HEK293 (cell line): ENCODE measurements at regions not wholly inside any gene's neighbourhood (a gene's known extent, or its start where the extent isn't known, plus 50 kb on each side); places are given as distances from the start of the nearest gene placed in this dataset.

Experiments
- CTCF ChIA-PET: fragments of 350-600 bp; formaldehyde crosslinking; extraction: SDS; loops from one replicate; lab custom pipeline; 2021; ENCODE audit warnings: antibody characterized with exemption; lab: Yijun Ruan, JAX
- POLR2A ChIA-PET: fragments of 300-600 bp; formaldehyde crosslinking; extraction: SDS; loops from one replicate; lab custom pipeline; 2020; ENCODE audit warnings: antibody characterized with exemption, inconsistent platforms; lab: Yijun Ruan, JAX
- H3K27ac ChIP-seq: fragments of 200-500 bp; sonication (Bioruptor generic); 2 replicates; pipeline ENCODE4 v1.5.1; 2014; ENCODE audit warnings: low read depth, low read length, control low read depth, inconsistent platforms; ENCODE audit errors: extremely low read depth
- H3K36me3 ChIP-seq, 2 experiments: fragments of 200-500 bp in 1 of 2; sonication (Bioruptor generic) in 1 of 2; 1 replicate in 1 of 2; 2 replicates in 1 of 2; pipeline ENCODE4 v1.5.1; 2014 to 2017; ENCODE audit warnings: inconsistent platforms in 2 of 2, low read length in 2 of 2; ENCODE audit not compliant: control insufficient read depth in 2 of 2, insufficient read depth in 1 of 2
- H3K4me1 ChIP-seq: fragments of 200-500 bp; sonication (Bioruptor generic); 2 replicates; pipeline ENCODE4 v1.5.1; 2014; ENCODE audit warnings: mild to moderate bottlenecking, low read length, inconsistent platforms; ENCODE audit not compliant: control insufficient read depth, insufficient read depth
- H3K4me3 ChIP-seq: 2 replicates; pipeline ENCODE4 v1.5.1; 2011; ENCODE audit warnings: low read depth, mild to moderate bottlenecking, control low read depth, low read length, moderate library complexity
- H3K9me3 ChIP-seq: fragments of 200-500 bp; sonication (Bioruptor generic); 2 replicates; pipeline ENCODE4 v1.5.1; 2014; ENCODE audit warnings: low read depth, low read length, inconsistent platforms; ENCODE audit not compliant: control insufficient read depth, insufficient read depth
- GLI2 ChIP-seq: fragments of 450-650 bp; formaldehyde crosslinking; IDR thresholded peaks from 2 replicates; pipeline ENCODE4; 2017; ENCODE audit warnings: missing biosample characterization, missing genetic modification characterization, low read depth, borderline replicate concordance
- KLF16 ChIP-seq: fragments of 450-650 bp; formaldehyde crosslinking; IDR thresholded peaks from 2 replicates; pipeline ENCODE4 v1.5.1; 2017; ENCODE audit warnings: missing biosample characterization, missing genetic modification characterization
- KLF17 ChIP-seq: fragments of 450-650 bp; formaldehyde crosslinking; IDR thresholded peaks from 2 replicates; pipeline ENCODE4 v1.5.1; 2016; ENCODE audit warnings: missing biosample characterization, missing genetic modification characterization
- KLF8 ChIP-seq: fragments of 450-650 bp; formaldehyde crosslinking; IDR thresholded peaks from 2 replicates; pipeline ENCODE4 v1.5.1; 2016; ENCODE audit warnings: missing biosample characterization, missing genetic modification characterization
- PRDM1 ChIP-seq: fragments of 450-650 bp; formaldehyde crosslinking; IDR thresholded peaks from 2 replicates; pipeline ENCODE4; 2016; ENCODE audit warnings: missing biosample characterization, missing genetic modification characterization
- SCRT1 ChIP-seq: fragments of 450-650 bp; formaldehyde crosslinking; IDR thresholded peaks from 2 replicates; pipeline ENCODE4 v1.5.1; 2016; ENCODE audit warnings: missing biosample characterization, missing genetic modification characterization, borderline replicate concordance
- ZEB2 ChIP-seq: fragments of 450-650 bp; formaldehyde crosslinking; IDR thresholded peaks from 2 replicates; pipeline ENCODE4 v1.5.1; 2016; ENCODE audit warnings: missing biosample characterization, missing genetic modification characterization
- ZFP69B ChIP-seq: fragments of 450-650 bp; formaldehyde crosslinking; IDR thresholded peaks from 2 replicates; pipeline ENCODE4 v1.5.1; 2016; ENCODE audit warnings: missing biosample characterization, missing genetic modification characterization
- ZNF146 ChIP-seq: fragments of 450-650 bp; formaldehyde crosslinking; IDR thresholded peaks from 2 replicates; pipeline ENCODE4 v1.5.1; 2016; ENCODE audit warnings: missing biosample characterization, missing genetic modification characterization
- ZNF423 ChIP-seq: fragments of 450-650 bp; formaldehyde crosslinking; IDR thresholded peaks from 2 replicates; pipeline ENCODE4 v1.5.1; 2016; ENCODE audit warnings: missing biosample characterization, missing genetic modification characterization
- ZNF510 ChIP-seq: fragments of 450-650 bp; formaldehyde crosslinking; IDR thresholded peaks from 2 replicates; pipeline ENCODE4 v1.5.1; 2018; ENCODE audit warnings: mild to moderate bottlenecking, missing genetic modification characterization, missing biosample characterization; ENCODE audit not compliant: insufficient replicate concordance
- ZNF777 ChIP-seq: fragments of 450-650 bp; formaldehyde crosslinking; IDR thresholded peaks from 2 replicates; pipeline ENCODE4 v1.5.1; 2017; ENCODE audit warnings: missing biosample characterization, missing genetic modification characterization, borderline replicate concordance
- ZSCAN16 ChIP-seq: fragments of 450-650 bp; formaldehyde crosslinking; IDR thresholded peaks from 2 replicates; pipeline ENCODE4 v1.5.1; 2016; ENCODE audit warnings: missing biosample characterization, missing genetic modification characterization
- TF ChIP-seq, protein P1 (sequence below): IDR thresholded peaks from 2 replicates; pipeline ENCODE4 v1.6.1; 2011; ENCODE audit warnings: mild to moderate bottlenecking, low read depth, low read length, borderline replicate concordance
- TF ChIP-seq, protein P2 (sequence below): fragments of 450-650 bp; formaldehyde crosslinking; IDR thresholded peaks from 2 replicates; pipeline ENCODE4 v1.5.1; 2016; ENCODE audit warnings: missing biosample characterization, missing genetic modification characterization, low read depth
- TF ChIP-seq, protein P3 (sequence below): fragments of 450-650 bp; formaldehyde crosslinking; IDR thresholded peaks from 2 replicates; pipeline ENCODE4 v1.5.1; 2016; ENCODE audit warnings: missing biosample characterization, missing genetic modification characterization
- TF ChIP-seq, protein P4 (sequence below): fragments of 450-650 bp; formaldehyde crosslinking; conservative IDR thresholded peaks from 2 replicates; pipeline ENCODE4 v1.5.1; 2016; ENCODE audit warnings: low read depth, missing biosample characterization, missing genetic modification characterization
- TF ChIP-seq, protein P5 (sequence below): fragments of 450-650 bp; formaldehyde crosslinking; IDR thresholded peaks from 2 replicates; pipeline ENCODE4 v1.5.1; 2017; ENCODE audit warnings: missing biosample characterization, missing genetic modification characterization
- TF ChIP-seq, protein P6 (sequence below): fragments of 450-650 bp; formaldehyde crosslinking; IDR thresholded peaks from 2 replicates; pipeline ENCODE4 v1.5.0; 2017; ENCODE audit warnings: missing biosample characterization, missing genetic modification characterization, borderline replicate concordance

- TF ChIP-seq, protein P1, sequence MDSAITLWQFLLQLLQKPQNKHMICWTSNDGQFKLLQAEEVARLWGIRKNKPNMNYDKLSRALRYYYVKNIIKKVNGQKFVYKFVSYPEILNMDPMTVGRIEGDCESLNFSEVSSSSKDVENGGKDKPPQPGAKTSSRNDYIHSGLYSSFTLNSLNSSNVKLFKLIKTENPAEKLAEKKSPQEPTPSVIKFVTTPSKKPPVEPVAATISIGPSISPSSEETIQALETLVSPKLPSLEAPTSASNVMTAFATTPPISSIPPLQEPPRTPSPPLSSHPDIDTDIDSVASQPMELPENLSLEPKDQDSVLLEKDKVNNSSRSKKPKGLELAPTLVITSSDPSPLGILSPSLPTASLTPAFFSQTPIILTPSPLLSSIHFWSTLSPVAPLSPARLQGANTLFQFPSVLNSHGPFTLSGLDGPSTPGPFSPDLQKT, result no peak
- TF ChIP-seq, protein P2, sequence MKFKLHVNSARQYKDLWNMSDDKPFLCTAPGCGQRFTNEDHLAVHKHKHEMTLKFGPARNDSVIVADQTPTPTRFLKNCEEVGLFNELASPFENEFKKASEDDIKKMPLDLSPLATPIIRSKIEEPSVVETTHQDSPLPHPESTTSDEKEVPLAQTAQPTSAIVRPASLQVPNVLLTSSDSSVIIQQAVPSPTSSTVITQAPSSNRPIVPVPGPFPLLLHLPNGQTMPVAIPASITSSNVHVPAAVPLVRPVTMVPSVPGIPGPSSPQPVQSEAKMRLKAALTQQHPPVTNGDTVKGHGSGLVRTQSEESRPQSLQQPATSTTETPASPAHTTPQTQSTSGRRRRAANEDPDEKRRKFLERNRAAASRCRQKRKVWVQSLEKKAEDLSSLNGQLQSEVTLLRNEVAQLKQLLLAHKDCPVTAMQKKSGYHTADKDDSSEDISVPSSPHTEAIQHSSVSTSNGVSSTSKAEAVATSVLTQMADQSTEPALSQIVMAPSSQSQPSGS (tag by site-specific recombination), result no peak
- TF ChIP-seq, protein P3, sequence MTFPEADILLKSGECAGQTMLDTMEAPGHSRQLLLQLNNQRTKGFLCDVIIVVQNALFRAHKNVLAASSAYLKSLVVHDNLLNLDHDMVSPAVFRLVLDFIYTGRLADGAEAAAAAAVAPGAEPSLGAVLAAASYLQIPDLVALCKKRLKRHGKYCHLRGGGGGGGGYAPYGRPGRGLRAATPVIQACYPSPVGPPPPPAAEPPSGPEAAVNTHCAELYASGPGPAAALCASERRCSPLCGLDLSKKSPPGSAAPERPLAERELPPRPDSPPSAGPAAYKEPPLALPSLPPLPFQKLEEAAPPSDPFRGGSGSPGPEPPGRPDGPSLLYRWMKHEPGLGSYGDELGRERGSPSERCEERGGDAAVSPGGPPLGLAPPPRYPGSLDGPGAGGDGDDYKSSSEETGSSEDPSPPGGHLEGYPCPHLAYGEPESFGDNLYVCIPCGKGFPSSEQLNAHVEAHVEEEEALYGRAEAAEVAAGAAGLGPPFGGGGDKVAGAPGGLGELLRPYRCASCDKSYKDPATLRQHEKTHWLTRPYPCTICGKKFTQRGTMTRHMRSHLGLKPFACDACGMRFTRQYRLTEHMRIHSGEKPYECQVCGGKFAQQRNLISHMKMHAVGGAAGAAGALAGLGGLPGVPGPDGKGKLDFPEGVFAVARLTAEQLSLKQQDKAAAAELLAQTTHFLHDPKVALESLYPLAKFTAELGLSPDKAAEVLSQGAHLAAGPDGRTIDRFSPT (tag by site-specific recombination), result no peak
- TF ChIP-seq PRDM1 (tag by site-specific recombination), result no peak
Observed at GRCh38 chr2:215651412-215651811, 215.5 kb upstream of the FN1 start (continued).

- ChIA-PET POLR2A (no interaction called here), CTCF (no interaction called here)
- Histone ChIP-seq H3K4me1 (no peaks in the 10 kb centered on the region), H3K4me3 (no peak overlapping the region), H3K27ac (no peak overlapping the region), H3K36me3 (no peaks in the 10 kb centered on the region), H3K9me3 (no peaks in the 10 kb centered on the region)
- TF ChIP-seq ZNF510 (tag by site-specific recombination) (no peak), ZFP69B (tag by site-specific recombination) (no peak), ZEB2 (no peak), ZNF777 (tag by site-specific recombination) (no peak), ZNF146 (tag by site-specific recombination) (no peak), GLI2 (tag by site-specific recombination) (no peak), KLF8 (no peak), KLF17 (tag by site-specific recombination) (no peak), SCRT1 (tag by site-specific recombination) (no peak), ZNF423 (tag by site-specific recombination) (no peak), ZSCAN16 (tag by site-specific recombination) (no peak), KLF16 (no peak)
- TF ChIP-seq, protein P4, sequence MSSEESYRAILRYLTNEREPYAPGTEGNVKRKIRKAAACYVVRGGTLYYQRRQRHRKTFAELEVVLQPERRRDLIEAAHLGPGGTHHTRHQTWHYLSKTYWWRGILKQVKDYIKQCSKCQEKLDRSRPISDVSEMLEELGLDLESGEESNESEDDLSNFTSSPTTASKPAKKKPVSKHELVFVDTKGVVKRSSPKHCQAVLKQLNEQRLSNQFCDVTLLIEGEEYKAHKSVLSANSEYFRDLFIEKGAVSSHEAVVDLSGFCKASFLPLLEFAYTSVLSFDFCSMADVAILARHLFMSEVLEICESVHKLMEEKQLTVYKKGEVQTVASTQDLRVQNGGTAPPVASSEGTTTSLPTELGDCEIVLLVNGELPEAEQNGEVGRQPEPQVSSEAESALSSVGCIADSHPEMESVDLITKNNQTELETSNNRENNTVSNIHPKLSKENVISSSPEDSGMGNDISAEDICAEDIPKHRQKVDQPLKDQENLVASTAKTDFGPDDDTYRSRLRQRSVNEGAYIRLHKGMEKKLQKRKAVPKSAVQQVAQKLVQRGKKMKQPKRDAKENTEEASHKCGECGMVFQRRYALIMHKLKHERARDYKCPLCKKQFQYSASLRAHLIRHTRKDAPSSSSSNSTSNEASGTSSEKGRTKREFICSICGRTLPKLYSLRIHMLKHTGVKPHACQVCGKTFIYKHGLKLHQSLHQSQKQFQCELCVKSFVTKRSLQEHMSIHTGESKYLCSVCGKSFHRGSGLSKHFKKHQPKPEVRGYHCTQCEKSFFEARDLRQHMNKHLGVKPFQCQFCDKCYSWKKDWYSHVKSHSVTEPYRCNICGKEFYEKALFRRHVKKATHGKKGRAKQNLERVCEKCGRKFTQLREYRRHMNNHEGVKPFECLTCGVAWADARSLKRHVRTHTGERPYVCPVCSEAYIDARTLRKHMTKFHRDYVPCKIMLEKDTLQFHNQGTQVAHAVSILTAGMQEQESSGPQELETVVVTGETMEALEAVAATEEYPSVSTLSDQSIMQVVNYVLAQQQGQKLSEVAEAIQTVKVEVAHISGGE (tag by site-specific recombination), result no peak
- TF ChIP-seq, protein P5, sequence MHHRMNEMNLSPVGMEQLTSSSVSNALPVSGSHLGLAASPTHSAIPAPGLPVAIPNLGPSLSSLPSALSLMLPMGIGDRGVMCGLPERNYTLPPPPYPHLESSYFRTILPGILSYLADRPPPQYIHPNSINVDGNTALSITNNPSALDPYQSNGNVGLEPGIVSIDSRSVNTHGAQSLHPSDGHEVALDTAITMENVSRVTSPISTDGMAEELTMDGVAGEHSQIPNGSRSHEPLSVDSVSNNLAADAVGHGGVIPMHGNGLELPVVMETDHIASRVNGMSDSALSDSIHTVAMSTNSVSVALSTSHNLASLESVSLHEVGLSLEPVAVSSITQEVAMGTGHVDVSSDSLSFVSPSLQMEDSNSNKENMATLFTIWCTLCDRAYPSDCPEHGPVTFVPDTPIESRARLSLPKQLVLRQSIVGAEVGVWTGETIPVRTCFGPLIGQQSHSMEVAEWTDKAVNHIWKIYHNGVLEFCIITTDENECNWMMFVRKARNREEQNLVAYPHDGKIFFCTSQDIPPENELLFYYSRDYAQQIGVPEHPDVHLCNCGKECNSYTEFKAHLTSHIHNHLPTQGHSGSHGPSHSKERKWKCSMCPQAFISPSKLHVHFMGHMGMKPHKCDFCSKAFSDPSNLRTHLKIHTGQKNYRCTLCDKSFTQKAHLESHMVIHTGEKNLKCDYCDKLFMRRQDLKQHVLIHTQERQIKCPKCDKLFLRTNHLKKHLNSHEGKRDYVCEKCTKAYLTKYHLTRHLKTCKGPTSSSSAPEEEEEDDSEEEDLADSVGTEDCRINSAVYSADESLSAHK (tag by site-specific recombination), result no peak
- TF ChIP-seq, protein P6, sequence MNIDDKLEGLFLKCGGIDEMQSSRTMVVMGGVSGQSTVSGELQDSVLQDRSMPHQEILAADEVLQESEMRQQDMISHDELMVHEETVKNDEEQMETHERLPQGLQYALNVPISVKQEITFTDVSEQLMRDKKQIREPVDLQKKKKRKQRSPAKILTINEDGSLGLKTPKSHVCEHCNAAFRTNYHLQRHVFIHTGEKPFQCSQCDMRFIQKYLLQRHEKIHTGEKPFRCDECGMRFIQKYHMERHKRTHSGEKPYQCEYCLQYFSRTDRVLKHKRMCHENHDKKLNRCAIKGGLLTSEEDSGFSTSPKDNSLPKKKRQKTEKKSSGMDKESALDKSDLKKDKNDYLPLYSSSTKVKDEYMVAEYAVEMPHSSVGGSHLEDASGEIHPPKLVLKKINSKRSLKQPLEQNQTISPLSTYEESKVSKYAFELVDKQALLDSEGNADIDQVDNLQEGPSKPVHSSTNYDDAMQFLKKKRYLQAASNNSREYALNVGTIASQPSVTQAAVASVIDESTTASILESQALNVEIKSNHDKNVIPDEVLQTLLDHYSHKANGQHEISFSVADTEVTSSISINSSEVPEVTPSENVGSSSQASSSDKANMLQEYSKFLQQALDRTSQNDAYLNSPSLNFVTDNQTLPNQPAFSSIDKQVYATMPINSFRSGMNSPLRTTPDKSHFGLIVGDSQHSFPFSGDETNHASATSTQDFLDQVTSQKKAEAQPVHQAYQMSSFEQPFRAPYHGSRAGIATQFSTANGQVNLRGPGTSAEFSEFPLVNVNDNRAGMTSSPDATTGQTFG, result no peak
Observed at GRCh38 chr2:215644233-215644897, 208.5 kb upstream of the FN1 start.
